ENCODE measurements at regions not wholly inside any gene's neighbourhood (a gene's known extent, or its start where the extent isn't known, plus 50 kb on each side); places are given as distances from the start of the nearest gene placed in this dataset.

DNA sequence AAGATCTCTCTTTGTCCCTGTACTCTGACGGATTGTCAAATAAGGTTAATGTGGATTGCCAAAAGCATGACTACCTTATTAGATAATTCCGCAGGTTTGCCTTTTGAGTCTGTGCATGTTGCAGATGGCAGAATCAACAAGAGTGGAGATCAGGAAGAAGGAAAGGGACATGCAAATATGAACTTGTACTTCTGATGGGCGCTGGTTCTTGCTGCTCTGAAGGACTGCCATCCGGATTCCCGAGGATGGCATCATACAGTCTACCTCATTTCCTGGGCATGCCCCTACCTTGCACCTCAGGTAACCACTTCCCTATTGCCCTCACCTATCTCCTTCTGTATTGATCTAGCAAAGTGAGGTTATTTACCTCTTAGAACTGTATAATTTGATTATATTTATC, 504.2 kb downstream of the ACTL7B start:
- Mint-ChIP-seq H3K27ac (no peak overlapping the region), H3K4me3 (no peak overlapping the region), H3K9me3 (peaks cover 9% of the 10 kb centered on the region), H3K36me3 (no peaks in the 10 kb centered on the region), H3K4me1 (no peaks in the 10 kb centered on the region)
- ATAC-seq, result no peak
- no peak for DNase-seq (ENCODE audit: low spot score in 2 of 2)

DNA sequence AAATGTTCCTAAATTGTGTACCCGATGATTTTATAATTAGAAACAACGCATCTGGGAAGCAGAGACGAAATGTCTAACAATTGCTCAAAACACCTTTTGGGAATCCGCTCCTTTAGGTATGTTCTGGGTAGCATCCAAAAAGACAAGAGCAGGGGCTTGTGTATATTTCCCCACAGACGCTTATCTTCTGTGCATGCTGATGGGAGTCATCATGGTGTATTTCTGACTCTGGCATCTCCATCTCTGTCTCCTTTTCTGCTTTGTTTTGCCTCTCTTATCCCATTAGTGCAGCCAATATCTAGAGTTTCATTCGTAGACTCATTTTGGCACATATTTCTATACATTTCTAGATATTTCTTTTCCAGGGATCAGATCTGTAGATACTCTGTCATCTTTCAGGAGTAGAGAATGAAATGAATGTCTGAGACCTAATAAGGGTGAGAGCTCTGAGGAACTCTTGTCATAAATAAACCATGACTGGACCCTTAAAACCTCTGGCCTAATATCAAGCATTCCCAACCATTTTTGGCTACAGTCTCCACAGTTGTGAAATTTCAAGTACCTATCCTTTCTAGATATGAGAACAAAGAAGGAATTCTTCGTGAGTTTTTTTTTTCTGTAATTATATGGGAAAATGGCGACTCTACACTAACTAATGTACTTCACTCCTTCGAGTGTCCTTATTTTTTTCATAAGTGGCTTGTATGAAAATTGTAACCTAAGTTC, 508.2 kb downstream of the ACTL7B start:
- peaks cover 7% of the 10 kb centered on the region for H3K9me3 Mint-ChIP-seq
- no peak overlapping the region for H3K27ac Mint-ChIP-seq
- no peaks in the 10 kb centered on the region for H3K4me1 Mint-ChIP-seq
- DNase-seq (ENCODE audit: low spot score in 2 of 2) (no peak), ATAC-seq (no peak)
- no peaks in the 10 kb centered on the region for H3K36me3 Mint-ChIP-seq
- no peak overlapping the region for H3K4me3 Mint-ChIP-seq

DNA sequence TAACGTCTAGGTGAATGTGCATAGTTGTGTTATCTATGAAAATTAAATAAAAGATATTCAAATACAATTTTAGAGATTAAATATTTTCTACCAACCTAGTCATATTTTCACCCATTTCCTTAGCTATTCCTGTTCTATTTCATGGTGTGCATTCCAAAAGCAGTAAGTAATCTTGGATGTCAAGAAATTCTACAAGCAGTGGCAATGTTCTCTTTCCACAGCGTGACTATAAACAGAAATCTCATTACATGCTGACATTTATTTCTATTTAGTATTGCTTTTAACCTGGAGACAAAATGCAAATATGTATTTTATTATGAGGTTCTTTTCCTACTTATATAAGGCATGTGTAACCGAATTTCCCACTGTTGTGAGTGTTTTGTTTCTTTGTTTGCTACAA, 510.0 kb downstream of the ACTL7B start:
- ATAC-seq (no peak), DNase-seq (ENCODE audit: low spot score in 2 of 2) (no peak)
- no peak overlapping the region for H3K4me3 Mint-ChIP-seq
- no peaks in the 10 kb centered on the region for H3K4me1 Mint-ChIP-seq
- peaks cover 2% of the 10 kb centered on the region for H3K9me3 Mint-ChIP-seq
- no peak overlapping the region for H3K27ac Mint-ChIP-seq
- H3K36me3 Mint-ChIP-seq, result no peaks in the 10 kb centered on the region

DNA sequence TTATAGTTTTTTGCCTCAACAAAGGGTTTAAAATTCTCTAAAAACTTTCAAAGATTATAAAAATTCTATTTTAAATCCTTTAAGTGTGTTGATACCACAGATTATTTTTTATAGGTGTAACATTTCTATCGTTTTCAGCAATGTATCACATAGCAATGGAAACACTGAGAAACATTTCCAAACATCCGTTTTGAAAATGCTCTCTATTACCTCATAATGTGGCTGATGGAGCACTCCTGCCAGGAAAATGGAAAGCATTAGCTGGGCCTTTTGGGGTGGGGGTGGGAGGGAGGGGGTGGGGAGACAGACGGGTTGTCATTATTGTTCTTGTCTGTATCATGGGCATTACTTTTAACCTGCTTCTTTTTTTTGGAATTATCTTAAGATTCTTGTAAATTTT, 516.5 kb downstream of the ACTL7B start:
- ATAC-seq, result no peak
- Mint-ChIP-seq H3K9me3 (no peaks in the 10 kb centered on the region), H3K36me3 (no peaks in the 10 kb centered on the region)

DNA sequence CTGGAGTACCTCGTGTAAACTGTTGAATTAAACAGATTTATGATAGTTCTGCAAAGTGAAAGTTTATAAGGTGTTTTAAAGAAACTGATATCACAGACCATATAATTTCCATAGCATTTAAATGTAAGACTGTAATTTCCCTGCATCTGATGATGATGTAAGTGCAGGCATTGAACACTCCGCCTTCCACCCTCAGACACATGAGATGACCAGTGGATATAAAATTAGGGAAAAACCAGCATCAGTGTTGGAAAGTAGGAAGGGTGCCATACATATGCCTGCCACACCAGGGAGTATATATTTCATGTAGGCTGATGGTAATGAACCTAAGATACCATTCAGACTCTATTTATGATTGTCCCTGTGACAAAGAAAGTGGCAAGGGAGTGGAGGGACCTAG, 519.2 kb downstream of the ACTL7B start:
- Mint-ChIP-seq H3K4me1 (no peaks in the 10 kb centered on the region), H3K27ac (no peak overlapping the region), H3K36me3 (no peaks in the 10 kb centered on the region), H3K9me3 (peaks cover 2% of the 10 kb centered on the region), H3K4me3 (no peak overlapping the region)
- DNase-seq (ENCODE audit: low spot score in 2 of 2) (no peak), ATAC-seq (no peak)

More for the DNA sequence above, 516.5 kb downstream of the ACTL7B start:
- Mint-ChIP-seq H3K4me3 (no peak overlapping the region), H3K4me1 (no peaks in the 10 kb centered on the region), H3K27ac (no peak overlapping the region)
- DNase-seq (ENCODE audit: low spot score in 2 of 2), result no peak

DNA sequence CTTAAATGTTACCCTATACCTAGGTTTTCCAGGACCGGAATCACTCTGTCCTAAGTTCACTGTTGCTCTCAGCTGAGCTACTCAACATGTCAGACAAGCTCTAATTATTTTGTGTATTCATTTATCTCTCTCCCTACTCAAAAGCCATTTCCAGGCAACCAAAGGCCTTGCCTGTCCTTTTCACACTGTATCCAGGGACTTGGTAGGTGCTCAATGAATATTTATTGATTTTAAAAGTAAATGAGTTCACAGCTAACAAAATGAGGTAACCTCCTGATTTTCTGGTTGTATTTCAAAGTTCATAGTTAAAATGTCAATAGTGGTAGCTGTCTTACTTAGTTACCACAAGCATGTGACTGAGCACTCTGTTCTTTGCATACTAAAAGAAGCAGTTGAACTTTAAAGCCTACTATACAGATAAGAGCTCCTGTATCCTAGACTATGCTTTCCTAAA, 522.2 kb downstream of the ACTL7B start:
- no peak for DNase-seq (ENCODE audit: low spot score in 2 of 2)
- ATAC-seq, result no peak
- Mint-ChIP-seq H3K4me1 (no peaks in the 10 kb centered on the region), H3K9me3 (peaks cover 8% of the 10 kb centered on the region), H3K27ac (no peak overlapping the region), H3K36me3 (no peaks in the 10 kb centered on the region), H3K4me3 (no peak overlapping the region)

DNA sequence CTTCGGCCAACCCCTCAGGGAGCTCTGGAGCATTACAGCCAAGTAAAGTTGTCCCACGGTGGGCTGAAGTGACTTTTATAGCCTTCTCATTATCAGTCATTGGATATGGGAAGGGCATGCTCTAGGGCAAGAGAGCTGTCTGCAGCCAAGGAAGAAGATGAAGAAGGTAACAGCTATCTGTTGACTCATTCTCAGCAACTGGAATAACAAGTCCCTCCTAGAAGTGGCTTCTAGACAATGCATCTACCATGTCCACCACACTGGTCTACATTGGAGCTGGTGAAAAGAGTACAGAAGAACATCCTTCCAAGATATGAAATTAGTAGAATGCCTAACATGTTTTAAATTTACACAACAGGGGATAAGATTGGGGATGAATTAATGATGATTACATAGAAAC, 524.2 kb downstream of the ACTL7B start:
- H3K27ac Mint-ChIP-seq, result no peak overlapping the region
- ATAC-seq (no peak), DNase-seq (ENCODE audit: low spot score in 2 of 2) (no peak)
- no peak overlapping the region for H3K4me3 Mint-ChIP-seq
- H3K36me3 Mint-ChIP-seq, result no peaks in the 10 kb centered on the region
- no peaks in the 10 kb centered on the region for H3K4me1 Mint-ChIP-seq
- H3K9me3 Mint-ChIP-seq, result peaks cover 19% of the 10 kb centered on the region

DNA sequence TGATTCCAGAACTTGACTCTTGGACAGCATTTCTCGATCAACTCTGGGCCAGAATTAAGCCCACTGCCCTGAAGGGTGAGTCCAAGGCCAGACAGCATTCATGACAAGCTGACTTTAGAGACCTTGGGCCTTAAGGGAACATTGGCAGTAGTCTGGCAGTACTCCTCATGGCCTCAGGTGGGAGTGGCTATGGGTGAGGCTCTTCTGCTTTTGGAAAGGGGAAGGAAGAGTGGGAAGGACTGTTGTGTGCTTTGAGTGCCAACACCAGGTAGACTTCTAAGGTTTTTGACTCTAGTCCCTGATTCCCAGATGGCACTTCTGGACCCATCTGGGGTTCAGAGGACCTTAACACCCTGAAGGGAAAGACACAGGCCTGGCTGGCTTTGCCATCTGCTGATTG, 530.4 kb downstream of the ACTL7B start:
- ATAC-seq (no peak), DNase-seq (ENCODE audit: low spot score in 2 of 2) (no peak)
- Mint-ChIP-seq H3K36me3 (no peaks in the 10 kb centered on the region), H3K27ac (no peak overlapping the region), H3K4me3 (no peak overlapping the region), H3K9me3 (peaks cover 23% of the 10 kb centered on the region), H3K4me1 (no peaks in the 10 kb centered on the region)

DNA sequence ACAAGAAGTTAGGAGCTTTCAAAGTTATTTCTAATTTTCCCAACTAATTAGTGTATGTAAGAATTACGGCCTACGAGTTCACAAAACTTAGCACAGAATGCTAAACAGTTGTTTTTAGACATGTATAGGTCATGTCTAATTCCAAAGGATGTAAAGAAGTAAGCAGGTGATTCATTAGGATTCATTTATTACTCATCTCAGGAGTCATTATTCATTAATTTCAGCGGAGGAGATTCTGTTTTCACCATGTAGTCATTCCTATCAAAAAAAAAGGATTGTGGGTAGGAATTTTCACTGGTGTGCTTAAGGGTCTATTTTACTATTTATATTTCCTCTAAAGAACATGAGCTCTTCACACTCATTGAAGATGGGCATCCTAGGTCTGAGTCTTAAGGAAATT, 532.2 kb downstream of the ACTL7B start:
- Mint-ChIP-seq H3K4me3 (no peak overlapping the region), H3K27ac (no peak overlapping the region), H3K9me3 (peaks cover 26% of the 10 kb centered on the region), H3K36me3 (no peaks in the 10 kb centered on the region), H3K4me1 (no peaks in the 10 kb centered on the region)
- no peak for DNase-seq (ENCODE audit: low spot score in 2 of 2)
- ATAC-seq, result no peak

DNA sequence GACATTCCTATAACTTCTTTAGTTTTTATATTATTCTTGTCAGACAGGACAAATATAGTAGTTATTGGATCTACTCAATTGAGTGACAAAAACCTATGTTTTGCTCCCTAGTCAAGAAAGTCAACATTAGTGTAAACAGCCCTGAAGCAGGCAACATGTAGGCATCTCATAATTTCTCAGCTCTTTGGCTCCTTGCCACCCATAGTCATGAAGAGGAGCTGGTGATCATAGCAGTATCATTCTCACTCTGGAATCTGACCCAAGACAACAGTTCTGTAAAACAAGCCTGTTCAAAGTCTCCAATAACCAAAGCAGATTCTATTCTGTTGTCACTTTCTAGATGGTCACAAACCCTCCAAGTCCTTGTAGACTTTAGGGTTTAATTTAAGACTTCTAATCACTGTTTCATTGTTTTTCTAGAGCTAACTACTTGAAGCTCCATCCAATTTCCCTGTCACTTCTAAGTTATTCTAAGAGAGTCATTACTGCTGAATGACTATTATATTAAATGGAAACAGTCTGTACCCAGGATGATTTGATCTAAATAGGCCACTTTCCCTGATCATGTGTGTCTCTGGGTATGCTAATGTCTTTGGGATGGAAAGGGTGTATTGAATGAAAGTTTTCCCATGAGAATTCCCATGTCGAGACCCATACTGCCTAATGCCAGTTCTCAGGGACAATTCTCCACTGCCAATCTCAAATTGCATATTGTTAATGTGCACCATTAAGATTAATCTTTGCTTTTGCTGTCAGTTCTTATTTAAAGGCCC, 533.3 kb downstream of the ACTL7B start:
- Mint-ChIP-seq H3K27ac (no peak overlapping the region), H3K36me3 (no peaks in the 10 kb centered on the region), H3K4me3 (no peak overlapping the region), H3K4me1 (no peaks in the 10 kb centered on the region), H3K9me3 (peaks cover 17% of the 10 kb centered on the region)
- DNase-seq (ENCODE audit: low spot score in 2 of 2) (no peak), ATAC-seq (no peak)

DNA sequence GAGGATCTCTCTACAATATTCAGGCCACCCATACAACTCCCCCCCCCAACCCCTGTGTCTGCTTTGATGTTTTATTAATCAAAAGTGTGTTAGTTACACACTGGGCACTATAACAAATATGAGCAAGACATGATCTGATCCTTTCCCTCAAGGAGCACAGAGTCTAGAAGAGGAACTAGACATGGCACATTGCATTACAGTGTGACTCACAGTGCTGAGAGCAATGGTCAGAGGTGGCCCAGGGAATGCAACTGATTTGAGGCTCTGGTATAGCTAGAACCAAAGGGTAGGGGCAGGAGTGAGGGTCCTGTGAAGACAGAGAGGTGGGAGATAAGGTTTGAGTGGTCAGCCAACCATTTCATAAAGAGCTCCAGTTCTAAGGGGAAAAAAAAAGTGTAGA, 539.2 kb downstream of the ACTL7B start:
- H3K4me1 Mint-ChIP-seq, result no peaks in the 10 kb centered on the region
- ATAC-seq, result no peak
- no peak for DNase-seq (ENCODE audit: low spot score in 2 of 2)
- peaks cover 11% of the 10 kb centered on the region for H3K9me3 Mint-ChIP-seq
- H3K36me3 Mint-ChIP-seq, result no peaks in the 10 kb centered on the region
- no peak overlapping the region for H3K27ac Mint-ChIP-seq
- no peak overlapping the region for H3K4me3 Mint-ChIP-seq

DNA sequence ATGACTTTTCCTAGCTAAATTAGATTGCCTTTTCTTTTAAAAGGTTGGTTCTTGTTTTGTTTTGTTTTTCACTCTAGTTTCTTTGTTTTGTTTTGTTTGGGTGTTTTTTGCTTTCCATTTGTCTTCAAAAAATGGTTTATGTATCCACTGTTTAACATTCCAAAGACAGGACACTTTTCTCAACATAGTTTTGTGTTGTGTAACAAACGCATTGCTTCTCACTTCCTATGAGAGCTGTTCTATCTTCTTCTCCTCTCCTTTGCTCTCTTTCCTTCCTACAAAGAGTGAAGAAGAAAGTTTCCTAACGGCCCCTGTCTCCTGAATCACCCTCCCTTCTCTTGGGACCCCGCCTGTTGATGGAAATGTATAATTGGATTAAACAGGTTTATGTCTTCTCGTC, 539.7 kb downstream of the ACTL7B start:
- no peaks in the 10 kb centered on the region for H3K36me3 Mint-ChIP-seq
- no peaks in the 10 kb centered on the region for H3K4me1 Mint-ChIP-seq
- H3K9me3 Mint-ChIP-seq, result peaks cover 11% of the 10 kb centered on the region
- ATAC-seq, result no peak
- no peak overlapping the region for H3K27ac Mint-ChIP-seq
- no peak for DNase-seq (ENCODE audit: low spot score in 2 of 2)
- H3K4me3 Mint-ChIP-seq, result no peak overlapping the region

DNA sequence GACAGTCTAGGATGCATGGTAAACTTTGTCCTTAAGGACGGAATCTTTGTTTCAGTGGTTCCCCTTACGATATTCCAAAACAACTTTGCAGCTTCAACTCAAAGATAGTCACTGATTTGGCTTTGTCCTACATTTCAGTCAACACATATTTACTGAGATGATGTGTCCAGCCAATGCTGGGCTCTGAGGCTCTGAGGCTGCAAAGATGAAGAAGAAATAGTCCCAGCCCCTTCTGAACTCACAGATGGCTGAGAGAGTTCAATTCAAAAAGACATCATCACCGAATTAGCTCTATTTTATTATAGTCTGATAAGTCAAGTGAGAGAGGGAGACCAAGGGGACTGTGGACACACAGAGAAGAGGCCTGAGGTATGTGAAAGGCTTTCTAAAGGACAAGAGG, 544.0 kb downstream of the ACTL7B start:
- Mint-ChIP-seq H3K4me3 (no peak overlapping the region), H3K9me3 (peaks cover 16% of the 10 kb centered on the region), H3K36me3 (no peaks in the 10 kb centered on the region), H3K4me1 (no peaks in the 10 kb centered on the region), H3K27ac (no peak overlapping the region)
- DNase-seq (ENCODE audit: low spot score in 2 of 2), result no peak
- no peak for ATAC-seq

DNA sequence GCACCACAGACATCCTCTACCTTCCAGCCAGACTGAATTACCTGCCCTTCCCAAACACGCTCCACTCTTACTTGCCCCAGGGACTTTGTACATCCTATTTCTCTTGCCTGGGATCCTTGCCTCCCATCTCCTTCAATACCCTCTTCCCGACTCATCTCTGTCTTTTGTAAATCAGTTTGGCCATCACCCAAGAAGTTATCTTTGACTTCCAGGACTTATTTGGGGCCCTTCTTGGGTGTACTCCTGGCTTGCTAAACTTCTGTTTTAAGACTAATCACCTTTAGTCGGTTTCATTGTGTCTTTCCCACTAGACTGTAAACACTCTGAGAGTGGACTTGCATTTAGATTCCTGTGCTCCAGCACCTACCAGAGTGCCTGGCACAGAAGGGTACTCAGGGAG, 545.6 kb downstream of the ACTL7B start:
- ATAC-seq (no peak), DNase-seq (ENCODE audit: low spot score in 2 of 2) (no peak)
- Mint-ChIP-seq H3K36me3 (no peaks in the 10 kb centered on the region), H3K9me3 (peaks cover 11% of the 10 kb centered on the region), H3K4me3 (no peak overlapping the region), H3K4me1 (no peaks in the 10 kb centered on the region), H3K27ac (no peak overlapping the region)

DNA sequence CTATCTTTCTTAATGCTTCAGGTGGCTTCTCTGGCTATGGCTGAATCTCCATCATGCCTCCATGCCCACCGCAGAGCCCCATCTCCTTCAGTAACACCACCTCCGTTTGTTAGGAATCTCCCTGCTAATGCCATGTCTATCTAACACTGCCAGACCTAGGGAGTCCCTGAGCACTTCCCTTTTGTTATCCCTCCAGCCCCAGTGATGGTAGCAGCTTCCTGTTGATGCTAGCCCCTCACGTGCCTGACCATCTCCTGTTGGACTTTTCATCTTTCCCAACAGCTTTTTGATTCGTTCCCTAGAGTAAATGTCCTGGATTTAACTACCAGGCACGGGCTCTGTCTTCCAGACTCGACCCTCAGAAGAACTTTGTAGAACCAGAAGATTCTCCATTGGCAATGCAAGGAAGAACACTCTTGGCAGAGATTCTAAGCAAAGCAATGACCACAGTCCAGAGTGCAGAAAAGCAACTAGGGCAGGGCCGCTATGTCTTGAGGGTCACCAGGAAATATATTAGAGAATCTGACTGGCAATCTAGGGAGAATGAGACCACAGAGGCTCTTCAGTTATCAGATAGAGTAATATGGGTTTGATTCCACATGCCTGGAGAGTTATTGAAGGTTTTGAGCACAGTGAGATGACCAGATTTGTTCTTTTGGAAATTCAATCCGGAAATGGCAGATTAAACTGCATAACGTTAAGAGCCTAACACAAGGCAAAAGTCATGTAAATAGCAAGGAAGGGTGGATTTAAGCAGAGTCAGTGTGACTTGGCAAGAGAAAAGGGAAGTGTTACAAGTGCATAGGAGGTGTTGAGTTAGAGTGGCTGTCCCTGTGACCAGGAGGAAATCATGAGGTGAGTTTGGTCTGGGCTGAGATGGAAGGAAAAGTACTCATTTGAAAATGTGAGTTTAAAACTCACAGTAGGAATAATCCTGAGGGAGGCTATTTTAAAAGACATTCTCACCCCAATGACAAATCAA, 555.2 kb downstream of the ACTL7B start:
- Mint-ChIP-seq H3K36me3 (no peaks in the 10 kb centered on the region), H3K9me3 (peaks cover 6% of the 10 kb centered on the region), H3K27ac (no peak overlapping the region), H3K4me1 (no peaks in the 10 kb centered on the region), H3K4me3 (no peak overlapping the region)
- ATAC-seq, result no peak
- DNase-seq (ENCODE audit: low spot score in 2 of 2), result no peak

Data from stimulated activated effector memory CD8-positive, alpha-beta T cell treated with anti-CD3 and anti-CD28 coated beads, Interleukin-12 subunit alpha, Interleukin-12 subunit beta, amount 100 ng/mL, for 72 hours (primary cell).